NCI-H526 (cell line): ENCODE measurements at regions not wholly inside any gene's neighbourhood (a gene's known extent, or its start where the extent isn't known, plus 50 kb on each side); places are given as distances from the start of the nearest gene placed in this dataset.
"Not testable (repeated sequence)": the region's sequence is repeated elsewhere in the genome, so short reads cannot be mapped to it uniquely, and the experiment has no call there.

Experiments
- DNase-seq, 2 experiments: peaks; one replicate each; lab custom pipeline; 2025; lab: John Stamatoyannopoulos, UW

DNA sequence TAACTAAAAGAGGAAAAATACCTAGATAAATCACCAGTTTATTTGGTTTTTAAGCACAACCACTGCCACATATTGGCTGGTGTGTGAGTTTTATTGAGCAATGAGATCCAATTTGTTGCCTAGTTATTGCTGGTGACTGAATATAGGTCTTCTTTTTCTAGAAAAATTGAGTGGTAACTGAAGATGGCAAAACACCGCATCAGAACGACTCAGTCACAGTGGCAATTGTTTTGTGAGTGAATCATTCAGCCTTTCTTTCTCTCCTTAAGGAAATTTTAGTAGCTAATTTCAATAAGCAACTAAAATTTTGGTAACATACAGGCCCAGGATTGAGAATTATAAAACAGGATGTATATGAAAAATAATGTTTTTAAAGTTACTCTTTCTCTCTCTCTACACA is 533.0 kb downstream of the KCNA4 start:
- no peak for DNase-seq

DNA sequence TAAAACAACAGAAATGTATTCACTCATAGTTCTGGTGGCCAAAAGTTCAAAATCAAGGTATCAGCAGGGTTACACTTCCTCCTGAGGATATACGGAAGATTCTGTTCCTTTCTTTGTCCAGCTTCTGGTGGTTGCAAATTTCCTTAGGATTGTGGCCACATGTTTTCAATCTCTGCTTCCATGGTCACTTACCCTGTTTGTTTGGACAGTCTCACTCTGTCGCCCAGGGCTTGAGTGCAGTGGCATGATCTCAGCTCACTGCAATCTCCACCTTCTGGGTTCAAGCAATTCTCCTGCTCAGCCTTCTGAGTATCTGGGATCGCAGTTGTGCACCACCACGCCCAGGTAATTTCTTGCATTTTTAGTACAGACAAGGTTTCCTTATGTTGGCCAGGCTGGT is 534.3 kb downstream of the KCNA4 start:
- DNase-seq, result no peak

DNA sequence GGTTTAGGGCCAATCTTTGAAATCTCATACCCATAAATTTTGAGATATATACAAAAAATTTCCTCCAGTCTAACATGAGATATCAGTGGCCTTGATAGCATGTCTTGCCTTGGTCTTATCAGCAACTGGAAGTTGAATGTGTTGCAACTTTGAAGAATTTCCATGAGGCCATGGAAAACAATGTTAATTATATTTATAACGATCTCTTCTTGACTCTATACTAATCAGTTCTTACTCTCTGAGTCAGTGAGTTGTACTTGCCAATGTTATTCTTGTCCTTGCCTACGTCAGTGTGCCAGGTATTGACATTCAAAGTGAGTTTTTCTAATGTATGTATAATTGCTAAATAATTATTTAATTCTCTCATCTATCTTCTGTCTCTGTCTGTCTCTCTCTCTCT is 535.1 kb downstream of the KCNA4 start:
- no peak for DNase-seq

DNA sequence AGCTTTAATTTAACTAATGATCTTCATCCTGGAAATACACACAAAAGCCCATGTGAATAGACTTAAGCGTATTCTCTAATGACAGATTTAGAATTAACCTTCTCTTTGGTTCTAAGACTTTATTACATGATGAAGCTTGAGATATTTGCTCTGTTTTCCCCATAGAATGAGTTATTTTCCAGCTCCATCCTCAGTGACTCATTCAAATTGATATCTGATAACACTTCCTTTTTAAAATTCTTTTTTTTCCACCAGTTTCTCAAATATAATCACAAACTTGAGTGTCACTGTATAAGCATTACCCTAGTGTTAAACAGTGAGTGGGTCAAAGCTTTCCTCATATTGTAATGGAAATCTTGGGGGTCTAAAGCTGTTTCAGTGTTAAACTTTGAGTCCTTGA is 535.8 kb downstream of the KCNA4 start:
- no peak for DNase-seq

DNA sequence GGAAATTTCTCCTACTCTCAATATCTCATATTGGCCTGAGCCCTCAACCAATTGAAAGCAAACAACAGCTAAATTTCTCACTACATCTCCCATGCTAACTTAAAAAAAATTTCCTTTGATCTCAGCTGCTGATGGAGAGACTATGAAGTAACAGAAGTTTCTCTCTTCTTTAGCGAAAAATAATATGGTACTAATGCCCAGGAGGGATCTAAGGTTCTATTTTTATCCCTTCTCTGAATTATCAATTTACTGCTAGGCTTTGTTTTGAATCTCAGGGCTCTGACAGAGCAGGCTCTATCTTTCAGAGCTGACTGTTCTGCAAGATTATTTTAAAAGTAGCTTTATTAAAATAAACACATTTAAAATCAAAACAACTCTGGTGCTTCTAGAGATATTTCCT is 558.6 kb downstream of the KCNA4 start:
- no peak for DNase-seq

DNA sequence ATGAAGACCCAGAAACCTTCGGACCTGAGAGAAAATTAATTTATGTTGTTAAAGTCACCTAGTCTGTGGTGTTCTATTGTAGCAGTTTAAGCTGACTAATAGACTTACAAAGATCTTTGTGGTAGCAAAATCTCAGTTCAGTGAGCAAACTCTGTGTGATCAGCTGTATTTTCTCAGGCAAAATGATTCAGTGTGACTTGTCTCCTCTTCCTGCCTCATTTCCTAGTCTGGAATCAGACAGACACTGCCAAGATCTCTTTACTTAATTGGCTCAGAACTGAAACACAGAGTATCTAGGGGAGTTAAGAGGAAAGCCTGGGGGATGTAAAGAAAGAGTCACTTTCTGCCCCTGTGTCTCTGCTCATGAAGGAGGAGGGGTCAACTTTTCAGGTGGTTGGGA is 564.7 kb downstream of the KCNA4 start:
- DNase-seq, result no peak

DNA sequence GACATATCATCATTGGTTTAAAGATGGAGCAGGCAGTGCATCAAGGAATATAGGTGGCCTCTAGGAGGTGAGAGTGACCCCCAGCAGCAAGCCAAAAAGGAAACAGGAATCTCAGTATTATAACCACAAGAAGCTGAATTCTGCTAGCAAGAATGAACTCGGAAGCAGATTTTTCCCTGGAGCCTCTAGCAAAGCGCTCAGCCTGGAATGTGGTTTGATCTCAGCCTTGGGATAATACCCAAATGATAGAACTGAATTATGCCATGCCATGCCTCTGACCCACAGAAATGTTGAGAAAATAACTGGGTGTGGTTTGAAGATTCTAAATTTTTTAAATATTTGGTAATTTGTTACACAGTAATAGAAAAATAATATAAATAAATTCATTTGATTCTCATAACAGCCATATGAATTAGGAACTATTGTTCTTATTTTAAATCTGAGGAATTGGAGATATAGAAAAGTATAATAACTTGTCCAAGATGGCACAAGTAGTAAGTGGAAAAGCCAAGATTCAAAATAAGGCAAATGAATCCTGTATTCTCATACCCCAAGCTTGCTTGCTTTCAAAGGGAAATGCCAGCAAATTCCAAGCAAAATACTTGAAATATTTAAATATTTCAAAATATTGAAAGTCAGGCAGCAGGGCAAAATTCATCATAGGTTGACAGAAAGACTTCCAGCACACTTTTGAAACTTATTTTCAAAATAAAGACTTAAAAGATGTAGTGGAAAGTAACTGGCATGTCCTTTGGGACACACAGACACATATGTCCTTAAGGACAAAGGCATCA is 567.4 kb downstream of the KCNA4 start:
- DNase-seq, result no peak

DNA sequence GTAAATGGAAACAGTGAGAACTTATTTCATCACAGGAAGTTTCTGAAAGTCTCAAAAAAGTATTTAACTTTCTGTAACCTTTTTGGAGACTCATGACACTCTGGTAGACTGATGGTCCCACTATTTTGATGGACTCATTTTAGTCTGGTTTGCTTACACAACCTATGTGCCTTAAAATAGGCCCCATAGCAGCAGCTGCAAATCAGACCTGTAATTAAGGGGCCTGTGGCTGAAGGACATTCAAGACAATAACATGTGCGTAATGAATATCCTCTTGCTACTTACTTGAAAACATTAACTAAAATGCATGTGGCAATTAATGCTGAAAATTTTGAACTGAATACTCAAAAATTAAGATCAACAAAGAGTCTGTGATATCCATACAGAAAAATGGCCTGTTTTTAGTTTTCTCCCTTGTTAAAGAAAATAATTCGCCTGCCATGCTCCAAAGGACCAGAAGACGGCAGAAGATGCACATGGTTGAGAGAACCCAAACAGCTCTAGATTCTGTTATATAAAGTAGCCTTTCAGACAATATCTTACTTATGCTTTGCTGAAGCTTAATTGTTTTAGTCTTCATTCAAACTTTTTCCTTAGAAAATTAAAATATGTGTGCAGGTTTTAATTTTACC is 568.5 kb downstream of the KCNA4 start:
- DNase-seq, result peak in 1 of 2 experiments; percentile 34

DNA sequence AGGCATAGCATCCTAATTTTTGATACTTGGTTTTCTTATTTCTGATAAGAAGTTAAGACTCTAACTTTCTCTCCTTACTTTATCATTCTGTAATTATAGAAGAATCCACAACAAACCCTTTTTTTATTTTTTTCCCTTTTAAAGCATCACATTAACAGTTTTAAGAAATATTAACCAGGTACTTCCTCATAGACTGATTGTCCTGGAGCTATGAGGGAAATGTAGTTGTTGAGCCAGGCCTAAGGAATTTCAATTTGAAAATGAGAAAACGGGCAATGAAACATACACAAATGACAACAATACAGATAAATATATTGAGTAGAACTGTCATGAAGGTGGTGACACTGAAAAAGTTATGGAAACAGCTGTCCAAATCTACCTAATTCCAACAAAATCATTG is 569.0 kb downstream of the KCNA4 start:
- DNase-seq, result no peak

DNA sequence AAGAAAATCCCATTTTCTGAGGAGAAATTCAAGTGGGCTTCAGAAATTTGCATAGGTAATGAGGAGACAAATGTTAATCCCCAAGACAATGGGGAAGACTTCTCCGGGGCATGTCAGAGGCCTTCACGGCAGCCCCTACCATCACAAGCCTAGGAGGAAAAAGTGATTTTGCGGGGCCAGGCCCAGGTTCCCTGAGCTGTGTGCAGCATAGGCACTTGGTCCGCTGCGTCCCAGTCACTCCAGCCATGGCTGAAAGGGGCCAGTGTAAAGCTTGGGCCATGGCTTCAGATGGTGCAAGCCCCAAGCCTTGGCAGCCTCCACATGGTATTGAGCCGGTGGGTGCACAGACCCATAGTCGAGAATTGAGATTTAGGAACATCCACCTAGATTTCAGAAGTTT is 570.7 kb downstream of the KCNA4 start:
- DNase-seq, result no peak

DNA sequence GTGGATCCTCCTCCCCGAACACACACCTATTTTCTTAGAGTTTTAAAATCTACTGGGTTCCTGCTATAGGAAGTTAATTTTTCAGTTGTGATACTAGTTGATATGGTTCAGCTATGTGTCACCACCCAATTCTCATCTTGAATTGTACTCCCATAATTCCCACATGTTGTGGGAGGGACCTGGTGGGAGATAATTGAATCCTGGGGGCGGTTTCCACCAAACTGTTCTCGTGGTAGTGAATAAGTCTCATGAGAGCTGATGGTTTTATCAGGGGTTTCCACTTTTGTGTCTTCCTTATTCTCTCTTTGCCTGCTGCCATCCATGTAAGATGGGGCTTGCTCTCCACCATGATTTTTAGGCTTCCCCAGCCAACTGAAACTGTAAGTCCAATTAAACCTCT is 571.6 kb downstream of the KCNA4 start:
- DNase-seq, result not testable (repeated sequence)

DNA sequence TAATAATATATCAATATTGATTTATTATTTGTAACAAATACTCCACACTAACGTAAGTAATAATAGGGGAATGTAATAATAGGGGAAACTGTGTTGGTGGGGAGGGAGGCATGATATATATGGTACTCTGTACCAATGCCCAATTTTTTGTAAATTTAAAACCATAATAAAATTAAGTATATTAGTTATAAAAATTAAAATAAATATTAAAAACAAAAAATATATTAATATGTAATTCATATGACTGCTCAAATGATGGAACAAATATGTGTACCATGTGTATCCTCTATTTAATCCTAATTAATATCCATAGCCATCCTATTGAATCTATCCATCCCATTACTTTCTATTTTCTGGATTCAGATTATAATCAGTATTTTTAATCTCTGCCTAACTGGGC is 578.0 kb downstream of the KCNA4 start:
- no peak for DNase-seq

DNA sequence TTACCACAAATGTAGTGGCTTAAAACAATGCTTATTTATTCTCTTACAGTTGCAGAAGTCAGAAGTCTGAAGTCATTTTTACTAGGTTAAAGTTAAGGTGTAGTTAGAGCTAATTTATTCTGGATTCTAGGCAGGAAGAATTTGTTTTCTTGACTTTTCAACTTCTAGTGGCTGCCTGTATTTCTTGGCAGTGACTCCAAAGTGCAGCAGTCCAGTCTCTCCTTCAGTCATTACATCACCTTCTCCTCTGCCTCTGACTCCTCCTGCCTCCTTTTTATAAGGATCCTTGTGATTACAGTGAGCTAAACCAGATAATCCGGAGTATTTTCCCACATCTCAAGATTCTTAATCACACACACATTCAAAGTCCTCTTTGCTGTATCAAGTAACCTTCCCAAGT is 581.4 kb downstream of the KCNA4 start:
- DNase-seq, result no peak

DNA sequence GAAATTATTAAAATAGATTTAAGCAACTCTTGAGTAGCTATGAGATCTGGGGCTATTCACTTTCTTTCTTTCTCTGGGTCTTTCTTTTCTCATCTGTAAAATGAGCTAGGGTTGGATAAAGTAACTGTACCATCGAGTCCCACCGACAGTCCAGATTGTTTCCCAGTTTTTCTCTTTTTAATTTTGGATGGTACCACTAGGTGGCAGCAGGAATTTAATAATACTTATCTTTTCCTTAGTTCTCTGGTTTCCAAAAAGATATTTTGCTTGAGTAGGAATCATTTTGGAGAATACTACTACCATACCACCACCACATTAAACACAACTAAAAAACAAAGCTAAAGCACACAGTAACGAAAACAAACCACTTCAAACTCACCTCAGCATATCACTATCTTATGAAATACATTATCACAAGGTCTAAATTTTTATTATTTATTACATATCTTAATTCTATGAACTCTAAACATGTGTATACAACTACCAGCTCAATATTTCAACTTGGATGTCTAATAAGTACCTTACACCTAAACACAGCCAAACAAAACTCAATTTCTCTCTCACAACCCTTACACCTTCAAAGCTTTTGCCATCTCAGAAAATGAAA is 584.0 kb downstream of the KCNA4 start:
- DNase-seq, result peak in 1 of 2 experiments; percentile 42

DNA sequence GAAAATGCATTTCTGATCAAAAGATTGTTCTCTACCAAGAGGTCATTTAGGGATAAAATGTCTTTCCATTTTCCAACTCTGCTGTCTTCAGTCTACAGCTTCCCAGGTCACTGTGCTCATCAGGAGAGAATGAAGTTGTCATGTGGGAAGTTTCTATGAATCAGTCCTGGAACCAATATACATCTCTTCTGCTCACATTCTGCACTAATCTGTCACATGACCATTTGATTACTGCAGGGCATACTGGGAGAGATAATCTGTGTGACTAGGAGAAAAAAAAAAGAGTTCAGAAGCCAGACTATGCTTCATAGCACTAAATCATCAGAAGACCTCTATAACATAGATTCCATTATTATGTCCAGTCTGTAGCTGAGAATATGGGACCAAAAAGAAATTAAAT is 611.5 kb downstream of the KCNA4 start:
- no peak for DNase-seq

DNA sequence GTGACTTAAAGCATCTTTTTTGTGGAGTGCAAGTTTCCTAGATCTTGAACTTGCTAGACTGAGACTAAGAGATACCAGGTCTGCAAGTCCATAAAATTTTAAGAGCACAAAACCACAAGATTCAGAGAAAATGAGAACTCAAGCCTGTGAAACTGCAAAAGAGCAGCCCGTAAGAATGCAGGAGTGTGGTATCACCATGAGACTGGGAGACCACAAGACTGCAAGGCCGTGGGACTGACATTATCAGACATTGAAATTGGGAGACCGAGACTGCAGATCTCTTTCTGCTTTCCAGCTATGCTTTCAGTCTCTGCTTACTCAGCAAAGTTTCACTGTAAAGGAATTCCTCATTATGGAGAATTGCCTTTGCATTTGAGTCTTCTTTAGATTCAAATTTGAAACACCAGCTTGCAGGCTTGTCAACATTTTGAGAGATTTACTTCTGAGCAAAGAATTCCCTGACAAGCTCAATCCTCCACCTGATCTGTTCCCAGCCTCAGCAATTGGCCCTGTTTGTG is 621.2 kb downstream of the KCNA4 start:
- no peak for DNase-seq

DNA sequence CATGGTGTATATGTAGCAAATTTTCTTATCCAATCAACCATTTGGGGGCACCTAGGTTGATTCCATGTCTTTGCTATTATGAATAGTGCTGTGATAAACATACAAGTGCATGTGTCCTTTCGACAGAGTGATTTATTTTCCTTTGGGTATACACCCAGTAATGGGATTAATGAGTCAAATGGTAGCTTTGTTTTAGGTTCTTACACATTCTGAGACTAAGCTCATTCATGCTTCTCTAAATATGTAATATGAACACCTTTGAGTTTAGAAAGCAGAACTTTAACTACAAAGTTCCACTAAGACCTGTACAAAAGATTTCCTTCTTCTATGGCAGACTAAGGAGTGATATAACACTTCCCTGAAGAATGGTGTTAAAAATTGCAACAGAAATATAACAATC is 627.0 kb downstream of the KCNA4 start:
- no peak for DNase-seq

DNA sequence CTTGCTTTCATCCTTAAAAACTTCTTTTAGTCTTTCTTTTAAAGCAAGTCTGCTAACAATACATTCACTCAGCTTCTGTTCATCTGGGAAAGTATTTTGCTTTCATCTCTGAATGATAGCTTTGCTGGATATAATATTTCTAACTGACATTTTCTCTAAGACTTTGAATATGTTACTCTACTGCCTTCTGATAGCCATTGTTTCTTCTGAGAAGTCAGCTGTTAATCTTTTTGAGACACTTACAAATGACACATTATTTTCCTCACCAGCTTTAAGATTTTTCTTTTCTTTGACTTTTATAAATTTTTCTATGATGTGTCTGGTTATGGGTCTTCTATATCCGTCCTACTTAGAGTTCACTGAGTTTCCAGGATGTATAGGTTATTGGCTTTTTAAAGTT is 643.1 kb downstream of the KCNA4 start:
- DNase-seq, result no peak

DNA sequence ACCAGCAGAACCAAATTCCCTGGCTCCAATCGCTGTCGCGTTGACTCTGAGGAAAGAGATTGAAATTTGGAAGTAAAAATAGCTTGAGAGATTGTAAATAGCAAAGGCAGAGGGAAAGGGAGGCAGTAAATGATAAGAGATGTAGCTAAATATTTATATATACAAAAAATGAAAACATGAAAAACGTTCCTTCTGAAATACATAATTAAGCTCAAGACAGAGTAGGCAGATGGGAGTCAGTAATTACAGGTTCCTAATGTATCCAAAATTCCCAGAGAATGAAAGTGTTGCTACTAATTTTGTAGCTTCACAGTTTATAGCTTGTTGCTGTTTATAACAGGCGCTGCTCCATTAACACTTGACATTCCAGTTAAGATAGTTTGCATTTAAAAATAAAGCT is 648.7 kb downstream of the KCNA4 start:
- DNase-seq, result no peak

DNA sequence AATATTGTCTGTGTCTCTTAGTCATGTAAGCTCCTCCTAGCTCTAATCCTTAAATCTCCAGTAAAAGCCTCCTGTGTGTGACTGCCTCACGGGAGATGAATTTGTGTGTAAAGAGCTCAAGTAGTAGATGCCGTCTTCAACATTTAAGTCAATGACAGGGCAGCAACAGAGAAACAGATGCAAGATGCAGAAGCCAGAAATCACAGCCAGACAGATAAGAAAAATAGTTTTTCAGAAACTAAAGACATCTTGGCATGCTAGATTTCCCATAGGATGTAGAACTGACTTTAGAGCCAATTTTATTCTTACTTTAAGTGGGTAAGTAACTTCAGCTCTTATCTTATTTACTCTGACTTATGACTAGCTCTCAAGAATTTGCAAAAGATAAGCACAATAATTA is 652.8 kb downstream of the KCNA4 start:
- DNase-seq, result no peak

DNA sequence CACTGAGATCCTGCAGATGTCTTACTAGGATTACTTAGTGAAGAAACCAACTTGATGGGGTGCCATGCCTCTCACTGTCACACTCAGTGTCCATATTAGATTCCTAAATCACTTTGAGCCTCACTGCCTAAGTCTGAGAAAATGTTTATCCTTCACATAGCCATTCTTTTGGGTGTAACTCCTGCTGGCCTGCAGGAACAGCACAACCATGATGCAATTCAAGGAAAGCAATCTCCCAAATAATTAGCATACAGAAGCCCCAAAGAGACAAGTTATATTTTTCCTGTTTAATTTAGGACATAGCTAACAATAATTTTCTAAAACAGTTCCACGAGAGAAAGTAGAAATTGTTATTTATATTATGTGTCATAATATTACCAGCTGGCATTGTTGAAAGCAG is 655.5 kb downstream of the KCNA4 start:
- DNase-seq, result no peak

DNA sequence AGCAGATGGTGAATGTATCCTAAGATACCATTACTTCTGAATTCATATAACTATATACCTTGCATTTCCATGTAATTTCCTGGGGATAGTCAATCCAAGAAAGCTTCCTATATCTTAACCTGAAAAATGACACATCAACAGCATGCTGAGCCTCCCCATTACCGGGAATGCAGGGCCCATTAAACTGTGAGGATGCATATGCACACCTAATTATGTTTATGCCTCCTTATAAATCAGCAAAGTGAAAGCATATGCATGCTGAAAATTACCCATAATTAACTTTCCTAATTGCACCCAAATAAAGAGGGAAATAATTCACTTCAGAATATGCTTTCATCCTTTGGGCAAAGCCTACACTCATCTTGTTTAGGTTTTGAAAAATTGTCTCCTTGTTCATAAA is 663.0 kb downstream of the KCNA4 start:
- DNase-seq, result no peak

DNA sequence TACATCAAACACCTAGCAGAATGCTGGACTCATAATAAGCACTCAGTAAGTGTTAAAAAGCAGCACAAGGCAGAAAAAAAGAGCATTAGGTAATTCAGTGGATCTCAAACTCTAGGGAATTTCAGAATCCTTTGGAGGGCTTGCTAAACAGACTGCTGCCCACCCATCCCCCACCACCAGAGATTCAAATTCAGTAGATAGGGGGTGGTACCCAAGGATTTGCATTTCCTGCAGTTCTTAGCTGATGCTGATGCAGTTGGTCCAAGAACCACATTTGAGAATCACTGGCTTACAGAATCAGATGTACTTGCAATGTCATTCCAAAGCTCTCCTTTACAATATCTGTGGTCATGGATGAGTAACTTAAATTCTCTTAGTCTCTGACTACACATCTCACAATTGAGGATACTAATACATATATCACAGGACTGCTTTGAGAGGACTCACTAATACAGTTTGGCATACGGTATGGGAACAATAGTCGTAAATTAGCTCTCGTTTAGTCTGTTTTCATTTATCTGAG is 664.5 kb downstream of the KCNA4 start:
- DNase-seq, result no peak
